ENCODE measurements at regions not wholly inside any gene's neighbourhood (a gene's known extent, or its start where the extent isn't known, plus 50 kb on each side); places are given as distances from the start of the nearest gene placed in this dataset.

- ChIA-PET CTCF (no interaction called here), POLR2A (no interaction called here)
- H3K9me3 Mint-ChIP-seq = no peaks in the 10 kb centered on the region
- no peak for DNase-seq
- H3K4me3 Mint-ChIP-seq = no peak overlapping the region
- H3K36me3 Mint-ChIP-seq (ENCODE audit: low read depth) = no peaks in the 10 kb centered on the region
- no peak for TF ChIP-seq CTCF (IDR thresholded peaks at IDR 0.05)
- H3K27ac Mint-ChIP-seq = no peak overlapping the region
- no peaks in the 10 kb centered on the region for H3K4me1 Mint-ChIP-seq
- no peak for ATAC-seq (ENCODE audit: low read depth)
- intact Hi-C loops (cut with micrococcal nuclease) = no loop called here
- no peaks in the 10 kb centered on the region for H3K27me3 Mint-ChIP-seq
These were observed 277.5 kb downstream of the RASSF9 start for GRCh38 chr12:85558684-85559083.

GRCh38 chr12:85559127-85559526 lies 277.1 kb downstream of the RASSF9 start:
- H3K9me3 Mint-ChIP-seq = no peaks in the 10 kb centered on the region
- no peak for TF ChIP-seq CTCF (IDR thresholded peaks at IDR 0.05)
- H3K4me3 Mint-ChIP-seq = no peak overlapping the region
- intact Hi-C loops (cut with micrococcal nuclease) = no loop called here
- DNase-seq (no peak), ATAC-seq (ENCODE audit: low read depth) (no peak)
- no peaks in the 10 kb centered on the region for H3K36me3 Mint-ChIP-seq (ENCODE audit: low read depth)
- ChIA-PET POLR2A (no interaction called here), CTCF (no interaction called here)
- no peaks in the 10 kb centered on the region for H3K4me1 Mint-ChIP-seq
- H3K27ac Mint-ChIP-seq = no peak overlapping the region
- no peaks in the 10 kb centered on the region for H3K27me3 Mint-ChIP-seq

DNA sequence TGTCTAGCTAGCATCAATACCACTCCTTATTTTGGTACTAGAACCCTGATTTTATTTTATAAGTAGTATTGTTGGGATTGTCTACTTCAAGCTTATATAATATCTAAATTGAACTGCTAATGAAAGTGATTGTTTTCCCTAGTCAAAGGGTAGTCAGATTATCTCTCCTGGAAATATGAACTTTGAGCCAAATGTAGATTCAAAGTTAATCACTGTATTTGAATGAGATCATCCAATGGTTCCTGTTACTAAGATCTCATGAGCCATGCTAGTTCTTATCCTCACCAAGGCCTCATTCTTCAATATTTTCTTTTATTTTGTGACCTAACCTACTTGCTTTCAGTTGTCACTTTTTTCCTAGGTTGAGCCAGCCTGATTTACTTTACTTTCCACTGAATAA lies 276.7 kb downstream of the RASSF9 start:
- ChIA-PET CTCF (no interaction called here), POLR2A (no interaction called here)
- Mint-ChIP-seq H3K27ac (no peak overlapping the region), H3K4me3 (no peak overlapping the region), H3K4me1 (no peaks in the 10 kb centered on the region), H3K36me3 (ENCODE audit: low read depth) (no peaks in the 10 kb centered on the region), H3K27me3 (no peaks in the 10 kb centered on the region), H3K9me3 (no peaks in the 10 kb centered on the region)
- no peak for DNase-seq
- no peak for ATAC-seq (ENCODE audit: low read depth)
- intact Hi-C loops (cut with micrococcal nuclease) = no loop called here
- TF ChIP-seq CTCF (IDR thresholded peaks at IDR 0.05) = no peak

GRCh38 chr12:85562765-85563164 lies 273.4 kb downstream of the RASSF9 start:
- ChIA-PET CTCF (no interaction called here), POLR2A (no interaction called here)
- Mint-ChIP-seq H3K36me3 (ENCODE audit: low read depth) (no peaks in the 10 kb centered on the region), H3K9me3 (no peaks in the 10 kb centered on the region), H3K27me3 (no peaks in the 10 kb centered on the region), H3K27ac (no peak overlapping the region), H3K4me3 (no peak overlapping the region), H3K4me1 (no peaks in the 10 kb centered on the region)
- no peak for DNase-seq
- intact Hi-C loops (cut with micrococcal nuclease) = no loop called here
- no peak for TF ChIP-seq CTCF (IDR thresholded peaks at IDR 0.05)
- no peak for ATAC-seq (ENCODE audit: low read depth)

- no peaks in the 10 kb centered on the region for H3K36me3 Mint-ChIP-seq (ENCODE audit: low read depth)
- TF ChIP-seq CTCF (IDR thresholded peaks at IDR 0.05) = no peak
- CTCF ChIA-PET = no interaction called here
These were observed 271.4 kb downstream of the RASSF9 start for GRCh38 chr12:85564786-85565185.

More at GRCh38 chr12:85564786-85565185, 271.4 kb downstream of the RASSF9 start:
- no peaks in the 10 kb centered on the region for H3K27me3 Mint-ChIP-seq
- DNase-seq (no peak), ATAC-seq (ENCODE audit: low read depth) (no peak)
- no peaks in the 10 kb centered on the region for H3K9me3 Mint-ChIP-seq
- no peaks in the 10 kb centered on the region for H3K4me1 Mint-ChIP-seq
- H3K27ac Mint-ChIP-seq = no peak overlapping the region
- intact Hi-C loops (cut with micrococcal nuclease) = no loop called here
- H3K4me3 Mint-ChIP-seq = no peak overlapping the region
- POLR2A ChIA-PET = no interaction called here

Data from activated B cell treated with CpG ODN at 0.5 μM for 24 hours (primary cell).